ENCODE measurements at regions not wholly inside any gene's neighbourhood (a gene's known extent, or its start where the extent isn't known, plus 50 kb on each side); places are given as distances from the start of the nearest gene placed in this dataset.

GRCh38 chr16:86828653-86829052 lies 250.3 kb downstream of the FOXL1 start:
- TF ChIP-seq POLR2A (IDR thresholded peaks at IDR 0.05; ENCODE audit: low read depth, low read length) (no peak), POLR2AphosphoS5 (IDR thresholded peaks at IDR 0.05; ENCODE audit: low read length) (no peak), IKZF1 (conservative IDR thresholded peaks at IDR 0.05) (no peak), SRF (IDR thresholded peaks at IDR 0.05; ENCODE audit: low read depth in 2 of 2, low read length in 2 of 2) (no peak), RAD21 (IDR thresholded peaks at IDR 0.05; ENCODE audit: insufficient read depth, low read depth, low read length) (no peak), YY1 (IDR thresholded peaks at IDR 0.05; ENCODE audit: low read depth, low read length) (no peak), ATF2 (IDR thresholded peaks at IDR 0.05; ENCODE audit: low read length) (no peak), EP300 (IDR thresholded peaks at IDR 0.05; ENCODE audit: borderline replicate concordance in 1 of 2, control insufficient read depth in 1 of 2, low read depth in 2 of 2, low read length in 2 of 2) (no peak), MXI1 (IDR thresholded peaks at IDR 0.05; ENCODE audit: low read depth, low read length) (no peak)
- TF ChIP-seq, protein P1, sequence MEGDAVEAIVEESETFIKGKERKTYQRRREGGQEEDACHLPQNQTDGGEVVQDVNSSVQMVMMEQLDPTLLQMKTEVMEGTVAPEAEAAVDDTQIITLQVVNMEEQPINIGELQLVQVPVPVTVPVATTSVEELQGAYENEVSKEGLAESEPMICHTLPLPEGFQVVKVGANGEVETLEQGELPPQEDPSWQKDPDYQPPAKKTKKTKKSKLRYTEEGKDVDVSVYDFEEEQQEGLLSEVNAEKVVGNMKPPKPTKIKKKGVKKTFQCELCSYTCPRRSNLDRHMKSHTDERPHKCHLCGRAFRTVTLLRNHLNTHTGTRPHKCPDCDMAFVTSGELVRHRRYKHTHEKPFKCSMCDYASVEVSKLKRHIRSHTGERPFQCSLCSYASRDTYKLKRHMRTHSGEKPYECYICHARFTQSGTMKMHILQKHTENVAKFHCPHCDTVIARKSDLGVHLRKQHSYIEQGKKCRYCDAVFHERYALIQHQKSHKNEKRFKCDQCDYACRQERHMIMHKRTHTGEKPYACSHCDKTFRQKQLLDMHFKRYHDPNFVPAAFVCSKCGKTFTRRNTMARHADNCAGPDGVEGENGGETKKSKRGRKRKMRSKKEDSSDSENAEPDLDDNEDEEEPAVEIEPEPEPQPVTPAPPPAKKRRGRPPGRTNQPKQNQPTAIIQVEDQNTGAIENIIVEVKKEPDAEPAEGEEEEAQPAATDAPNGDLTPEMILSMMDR (IDR thresholded peaks at IDR 0.05 in 2 of 3, conservative IDR thresholded peaks at IDR 0.05 in 1 of 3; ENCODE audit: control insufficient read depth in 2 of 3, extremely low read depth in 1 of 3, insufficient read depth in 1 of 3, low read depth in 3 of 3, low read length in 3 of 3), result no peak
- TF ChIP-seq, protein P2, sequence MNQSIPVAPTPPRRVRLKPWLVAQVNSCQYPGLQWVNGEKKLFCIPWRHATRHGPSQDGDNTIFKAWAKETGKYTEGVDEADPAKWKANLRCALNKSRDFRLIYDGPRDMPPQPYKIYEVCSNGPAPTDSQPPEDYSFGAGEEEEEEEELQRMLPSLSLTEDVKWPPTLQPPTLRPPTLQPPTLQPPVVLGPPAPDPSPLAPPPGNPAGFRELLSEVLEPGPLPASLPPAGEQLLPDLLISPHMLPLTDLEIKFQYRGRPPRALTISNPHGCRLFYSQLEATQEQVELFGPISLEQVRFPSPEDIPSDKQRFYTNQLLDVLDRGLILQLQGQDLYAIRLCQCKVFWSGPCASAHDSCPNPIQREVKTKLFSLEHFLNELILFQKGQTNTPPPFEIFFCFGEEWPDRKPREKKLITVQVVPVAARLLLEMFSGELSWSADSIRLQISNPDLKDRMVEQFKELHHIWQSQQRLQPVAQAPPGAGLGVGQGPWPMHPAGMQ (IDR thresholded peaks at IDR 0.05; ENCODE audit: borderline replicate concordance), result no peak
